HG03025 (cell line): ENCODE measurements at regions not wholly inside any gene's neighbourhood (a gene's known extent, or its start where the extent isn't known, plus 50 kb on each side); places are given as distances from the start of the nearest gene placed in this dataset.
"Not testable (repeated sequence)": the region's sequence is repeated elsewhere in the genome, so short reads cannot be mapped to it uniquely, and the experiment has no call there.

ENCODE experiments used
- ATAC-seq: cut with Tn5 transposase; IDR thresholded peaks from one replicate; pipeline ENCODE4 v1.9.1; 2021; ENCODE audit warnings: mild to moderate bottlenecking, moderate library complexity; ENCODE audit not compliant: unreplicated experiment, low FRiP score

GRCh38 chr2:103361712-103362111 lies 599.9 kb downstream of the TMEM182 start:
- no peak for ATAC-seq

GRCh38 chr2:103363639-103364038 lies 601.8 kb downstream of the TMEM182 start:
- no peak for ATAC-seq

GRCh38 chr2:103364177-103364576 lies 602.3 kb downstream of the TMEM182 start:
- no peak for ATAC-seq

- ATAC-seq: no peak
These were observed 603.2 kb downstream of the TMEM182 start for GRCh38 chr2:103365071-103365470.

- no peak for ATAC-seq
These were observed 606.0 kb downstream of the TMEM182 start for GRCh38 chr2:103367877-103368276.

GRCh38 chr2:103383541-103383940 lies 621.7 kb downstream of the TMEM182 start:
- no peak for ATAC-seq

GRCh38 chr2:103386872-103387271 lies 625.0 kb downstream of the TMEM182 start:
- no peak for ATAC-seq

GRCh38 chr2:103387888-103388287 lies 626.1 kb downstream of the TMEM182 start:
- ATAC-seq: no peak

GRCh38 chr2:103396152-103396551 lies 634.3 kb downstream of the TMEM182 start:
- no peak for ATAC-seq

GRCh38 chr2:103401621-103402020 lies 639.8 kb downstream of the TMEM182 start:
- no peak for ATAC-seq

- no peak for ATAC-seq
These were observed 640.5 kb downstream of the TMEM182 start for GRCh38 chr2:103402336-103402735.

GRCh38 chr2:103402944-103403343 lies 641.1 kb downstream of the TMEM182 start:
- ATAC-seq: no peak

GRCh38 chr2:103403388-103403787 lies 641.6 kb downstream of the TMEM182 start:
- ATAC-seq: not testable (repeated sequence)

GRCh38 chr2:103410221-103410620 lies 648.4 kb downstream of the TMEM182 start:
- ATAC-seq: no peak

- ATAC-seq: no peak
These were observed 657.7 kb downstream of the TMEM182 start for GRCh38 chr2:103419506-103419905.

- ATAC-seq: no peak
These were observed 661.3 kb downstream of the TMEM182 start for GRCh38 chr2:103423100-103423499.

GRCh38 chr2:103427567-103427966 lies 665.7 kb downstream of the TMEM182 start:
- no peak for ATAC-seq

GRCh38 chr2:103430191-103430590 lies 668.4 kb downstream of the TMEM182 start:
- ATAC-seq: no peak

GRCh38 chr2:103435010-103435409 lies 673.2 kb downstream of the TMEM182 start:
- no peak for ATAC-seq

- ATAC-seq: no peak
These were observed 675.3 kb downstream of the TMEM182 start for GRCh38 chr2:103437161-103437560.

GRCh38 chr2:103445347-103445746 lies 683.5 kb downstream of the TMEM182 start:
- no peak for ATAC-seq

GRCh38 chr2:103448495-103448894 lies 686.7 kb downstream of the TMEM182 start:
- ATAC-seq: no peak

GRCh38 chr2:103451283-103451682 lies 689.5 kb downstream of the TMEM182 start:
- no peak for ATAC-seq
